Liver (tissue), 8 donors: ENCODE measurements at regions not wholly inside any gene's neighbourhood (a gene's known extent, or its start where the extent isn't known, plus 50 kb on each side); places are given as distances from the start of the nearest gene placed in this dataset.

Experiments
- DNase-seq: peaks from one replicate; pipeline ENCODE4 v3.0.0-alpha.2; 2017; ENCODE audit warnings: low spot score
- H3K27ac ChIP-seq, 2 donors: one replicate each; pipeline ENCODE4 v1.7.0; 2013; ENCODE audit warnings: inconsistent platforms in 2 of 2, low read length in 2 of 2, control low read depth in 1 of 2, low read depth in 1 of 2, mild to moderate bottlenecking in 1 of 2
- H3K27me3 ChIP-seq, 4 donors: one replicate each; pipeline versions ENCODE4 v1.6.1 to v1.7.0; 2013; ENCODE audit warnings: low read length in 3 of 4, inconsistent platforms in 1 of 4, mild to moderate bottlenecking in 1 of 4, moderate library complexity in 1 of 4; ENCODE audit not compliant: control insufficient read depth in 4 of 4, insufficient read depth in 4 of 4
- H3K36me3 ChIP-seq, 4 donors: one replicate each; pipeline versions ENCODE4 v1.6.1 to v1.7.0; 2013; ENCODE audit warnings: low read length in 3 of 4, mild to moderate bottlenecking in 3 of 4, low read depth in 1 of 4, moderate library complexity in 1 of 4; ENCODE audit not compliant: control insufficient read depth in 4 of 4, insufficient read depth in 3 of 4
- H3K4me1 ChIP-seq, 4 donors: one replicate each; pipeline versions ENCODE4 v1.6.1 to v1.7.0; 2013; ENCODE audit warnings: low read length in 3 of 4, mild to moderate bottlenecking in 3 of 4, moderate library complexity in 1 of 4; ENCODE audit not compliant: control insufficient read depth in 4 of 4, insufficient read depth in 4 of 4
- H3K4me3 ChIP-seq, 3 donors: one replicate each; pipeline versions ENCODE4 v1.6.1 to v1.7.0; 2013; ENCODE audit warnings: low read length in 3 of 3, control low read depth in 1 of 3, low read depth in 1 of 3, mild to moderate bottlenecking in 1 of 3
- H3K9ac ChIP-seq, 2 donors: one replicate each; pipeline ENCODE4 v1.7.0; 2013; ENCODE audit warnings: low read length in 2 of 2, mild to moderate bottlenecking in 2 of 2, moderate library complexity in 2 of 2, control low read depth in 1 of 2, low read depth in 1 of 2
- H3K9me3 ChIP-seq, 4 donors: one replicate each; pipeline versions ENCODE4 v1.6.1 to v1.7.0; 2013; ENCODE audit warnings: low read length in 3 of 4; ENCODE audit not compliant: control insufficient read depth in 4 of 4
- CTCF ChIP-seq: fragments of 150-350 bp; IDR thresholded peaks from 2 replicates; pipeline ENCODE4 v1.5.1; 2017; ENCODE audit warnings: improper control_type of control experiment, low read depth, low read length; ENCODE audit not compliant: missing input control
- EGR1 ChIP-seq, 2 donors: IDR thresholded peaks; 2 replicates each; pipeline ENCODE4 v1.6.1; 2016 to 2018; ENCODE audit warnings: antibody characterized with exemption in 2 of 2, low read depth in 2 of 2
- FOXA1 ChIP-seq: IDR thresholded peaks from 2 replicates; pipeline ENCODE4 v1.6.1; 2016; ENCODE audit warnings: antibody characterized with exemption
- FOXA2 ChIP-seq: IDR thresholded peaks from 2 replicates; pipeline ENCODE4 v1.6.1; 2016; ENCODE audit warnings: antibody characterized with exemption
- GABPA ChIP-seq, 2 donors: IDR thresholded peaks in 1 of 2; conservative IDR thresholded peaks in 1 of 2; 2 replicates each; pipeline ENCODE4 v1.6.1; 2016; ENCODE audit warnings: antibody characterized with exemption in 2 of 2, mild to moderate bottlenecking in 1 of 2, moderate library complexity in 1 of 2
- HNF4A ChIP-seq, 2 donors: conservative IDR thresholded peaks; 2 replicates each; pipeline ENCODE4 v1.6.1; 2016; ENCODE audit warnings: antibody characterized with exemption in 2 of 2, mild to moderate bottlenecking in 2 of 2
- HNF4G ChIP-seq: IDR thresholded peaks from 2 replicates; pipeline ENCODE4 v1.6.1; 2016; ENCODE audit warnings: antibody characterized with exemption
- JUND ChIP-seq, 2 donors: IDR thresholded peaks; 2 replicates each; pipeline ENCODE4 v1.6.1; 2016; ENCODE audit warnings: antibody characterized with exemption in 2 of 2
- MAX ChIP-seq: IDR thresholded peaks from 2 replicates; pipeline ENCODE4 v1.6.1; 2016; ENCODE audit warnings: antibody characterized with exemption
- NR2F2 ChIP-seq: IDR thresholded peaks from 2 replicates; pipeline ENCODE4 v1.6.1; 2016; ENCODE audit warnings: antibody characterized with exemption
- RAD21 ChIP-seq, 2 donors: IDR thresholded peaks; 2 replicates each; pipeline ENCODE4 v1.6.1; 2016; ENCODE audit warnings: antibody characterized with exemption in 2 of 2, mild to moderate bottlenecking in 2 of 2
- REST ChIP-seq: IDR thresholded peaks from 2 replicates; pipeline ENCODE4 v1.6.1; 2016; ENCODE audit warnings: antibody characterized with exemption, mild to moderate bottlenecking
- RXRA ChIP-seq, 2 donors: IDR thresholded peaks; 2 replicates each; pipeline ENCODE4 v1.6.1; 2017 to 2018; ENCODE audit warnings: antibody characterized with exemption in 2 of 2, mild to moderate bottlenecking in 1 of 2
- SP1 ChIP-seq: IDR thresholded peaks from 2 replicates; pipeline ENCODE4 v1.6.1; 2018; ENCODE audit warnings: antibody characterized with exemption, mild to moderate bottlenecking
- TAF1 ChIP-seq: conservative IDR thresholded peaks from 2 replicates; pipeline ENCODE4 v1.6.1; 2016; ENCODE audit warnings: antibody characterized with exemption, mild to moderate bottlenecking
- YY1 ChIP-seq: IDR thresholded peaks from 2 replicates; pipeline ENCODE4 v1.6.1; 2016; ENCODE audit warnings: antibody characterized with exemption, mild to moderate bottlenecking
- ZBTB33 ChIP-seq: IDR thresholded peaks from 2 replicates; pipeline ENCODE4 v1.6.1; 2016; ENCODE audit warnings: antibody characterized with exemption
- WGBS: extraction: QIAGEN DNeasy Blood & Tissue Kit; methylation state at CpG from one replicate; pipeline ENCODE4 v1.1.7; 2013; 5-methylcytosine and 5-hydroxymethylcytosine counted together
- TF ChIP-seq, protein P1 (sequence below): IDR thresholded peaks from 2 replicates; pipeline ENCODE4 v1.6.1; 2016; ENCODE audit warnings: antibody characterized with exemption
- donor health status: healthy.
- donor health status: healthy.
- donor health status: healthy.
- donor health status: healthy.
- donor health status: healthy.

DNA sequence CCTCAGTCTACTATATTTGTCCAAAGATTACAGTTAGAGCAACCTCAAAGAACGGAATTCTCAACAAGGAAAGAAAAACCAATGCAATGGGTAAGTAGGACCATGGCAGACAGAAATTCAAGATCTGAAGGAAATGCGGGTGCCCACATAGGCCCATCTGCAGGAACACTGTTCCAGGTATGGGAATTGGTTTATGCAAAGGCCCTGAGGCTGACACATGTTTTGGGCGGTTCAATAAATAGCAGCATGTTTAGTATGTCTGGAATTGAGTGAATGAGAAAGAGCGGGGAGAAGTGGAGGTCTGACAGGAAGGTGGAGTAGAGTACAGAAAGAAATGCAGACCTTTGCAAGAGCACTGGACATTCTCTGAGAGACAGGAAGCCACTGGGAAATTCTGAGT lies 164.7 kb upstream of the KLF12 start:
- Histone ChIP-seq H3K27me3 (no peaks in the 10 kb centered on the region), H3K27ac (no peak overlapping the region), H3K36me3 (no peaks in the 10 kb centered on the region), H3K9me3 (no peaks in the 10 kb centered on the region), H3K9ac (no peak overlapping the region), H3K4me3 (no peak overlapping the region), H3K4me1 (no peaks in the 10 kb centered on the region)
- no peak for DNase-seq
- 95% methylated on average over 4 of the region's 4 CpGs for WGBS
- TF ChIP-seq NR2F2 = no peak
- TF ChIP-seq YY1 = no peak
- TF ChIP-seq, protein P1, sequence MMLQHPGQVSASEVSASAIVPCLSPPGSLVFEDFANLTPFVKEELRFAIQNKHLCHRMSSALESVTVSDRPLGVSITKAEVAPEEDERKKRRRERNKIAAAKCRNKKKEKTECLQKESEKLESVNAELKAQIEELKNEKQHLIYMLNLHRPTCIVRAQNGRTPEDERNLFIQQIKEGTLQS = no peak

GRCh38 chr13:74289861-74290773 lies 155.9 kb upstream of the KLF12 start:
- no peak for DNase-seq
- no peaks in the 10 kb centered on the region for H3K36me3 ChIP-seq
- H3K27me3 ChIP-seq = no peaks in the 10 kb centered on the region
- no peaks in the 10 kb centered on the region for H3K9me3 ChIP-seq
- no peak overlapping the region for H3K27ac ChIP-seq
- H3K4me3 ChIP-seq = no peak overlapping the region
- WGBS = 57% methylated on average over 10 of the region's 10 CpGs
- H3K9ac ChIP-seq = peak overlapping the region in 1 of 2 donors; percentile 41
- TF ChIP-seq RXRA (IDR thresholded peaks at IDR 0.05) (peak in 1 of 2 donors; percentile 4), SP1 (peak; percentile 28), RAD21 (IDR thresholded peaks at IDR 0.05) (peak; percentile 19 to 41), CTCF (no peak), GABPA (IDR thresholded peaks at IDR 0.05 in 1 of 2, conservative IDR thresholded peaks at IDR 0.05 in 1 of 2) (no peak), TAF1 (no peak), JUND (IDR thresholded peaks at IDR 0.05) (peak in 1 of 2 donors; percentile 22)
- peaks cover 0 to 28% (median 23%) of the 10 kb centered on the region in 4 donors for H3K4me1 ChIP-seq

- no peaks in the 10 kb centered on the region for H3K27me3 ChIP-seq
- H3K36me3 ChIP-seq = no peaks in the 10 kb centered on the region
- peaks cover 0 to 28% (median 23%) of the 10 kb centered on the region in 4 donors for H3K4me1 ChIP-seq
- H3K4me3 ChIP-seq = no peak overlapping the region
- no peaks in the 10 kb centered on the region for H3K9me3 ChIP-seq
- DNase-seq = no peak
- H3K9ac ChIP-seq = no peak overlapping the region
- 86% methylated on average over 7 of the region's 7 CpGs for WGBS
- H3K27ac ChIP-seq = no peak overlapping the region
- TF ChIP-seq FOXA1 (no peak), EGR1 (IDR thresholded peaks at IDR 0.05; ENCODE audit: low read depth in 2 of 2) (no peak), SP1 (no peak), HNF4G (no peak), JUND (IDR thresholded peaks at IDR 0.05) (no peak), MAX (no peak), FOXA2 (no peak), NR2F2 (no peak), ZBTB33 (no peak), GABPA (IDR thresholded peaks at IDR 0.05 in 1 of 2, conservative IDR thresholded peaks at IDR 0.05 in 1 of 2) (no peak), RXRA (IDR thresholded peaks at IDR 0.05) (no peak), TAF1 (no peak), HNF4A (conservative IDR thresholded peaks at IDR 0.05) (no peak), REST (no peak)
Measured at GRCh38 chr13:74289107-74289506, 154.9 kb upstream of the KLF12 start.
